Endothelial cell of umbilical vein (primary cell): ENCODE measurements at regions not wholly inside any gene's neighbourhood (a gene's known extent, or its start where the extent isn't known, plus 50 kb on each side); places are given as distances from the start of the nearest gene placed in this dataset.

Experiments used
- BruUV-seq: library from RNA; stranded (reverse); fragments of 400-500 nt; replicated peaks from 2 replicates; lab custom pipeline; 2021; lab: Mats Ljungman, UMichigan
- CTCF ChIA-PET: fragments of 300-600, 350-600 bp; sonication (Branson Sonifier 250); formaldehyde crosslinking; loops from one replicate; lab custom pipeline; 2021; ENCODE audit warnings: antibody characterized with exemption, inconsistent platforms; lab: Charles Lee
- POLR2A ChIA-PET: fragments of 300-600, 350-600 bp; sonication (Branson Sonifier 250); formaldehyde crosslinking; loops from one replicate; lab custom pipeline; 2021; ENCODE audit warnings: antibody characterized with exemption, inconsistent platforms; lab: Charles Lee
- DNase-seq: peaks from one replicate; pipeline ENCODE4 v3.0.0-alpha.2; 2011; ENCODE audit warnings: low read depth, low spot score
- FAIRE-seq: peaks from 2 replicates; lab custom pipeline; 2011; peaks lifted over from hg19 to GRCh38; lab: Jason Lieb, UNC
- H2AFZ ChIP-seq: 2 replicates; pipeline ENCODE4 v1.6.0; 2012; ENCODE audit warnings: low read depth, low read length, control low read depth, inconsistent platforms
- H3K27ac ChIP-seq: 2 replicates; pipeline ENCODE4 v1.5.1; 2011; ENCODE audit warnings: low read depth, mild to moderate bottlenecking, control low read depth, low read length, moderate library complexity; ENCODE audit not compliant: insufficient read depth
- H3K27me3 ChIP-seq, 2 experiments: 2 replicates each; pipeline versions ENCODE4 v1.6.0 to v1.6.1; 2011; ENCODE audit warnings: low read length in 2 of 2, mixed read lengths in 1 of 2; ENCODE audit not compliant: control insufficient read depth in 2 of 2, insufficient read depth in 2 of 2
- H3K36me3 ChIP-seq, 2 experiments: 2 replicates in 1 of 2; 3 replicates in 1 of 2; pipeline ENCODE4 v1.5.1; 2011; ENCODE audit warnings: low read length in 2 of 2, mild to moderate bottlenecking in 1 of 2, moderate library complexity in 1 of 2; ENCODE audit not compliant: control insufficient read depth in 2 of 2, insufficient read depth in 2 of 2; ENCODE audit errors: extremely low read depth in 1 of 2
- H3K4me1 ChIP-seq: 3 replicates; pipeline ENCODE4 v1.5.1; 2011; ENCODE audit warnings: mild to moderate bottlenecking, low read length; ENCODE audit not compliant: control insufficient read depth, insufficient read depth; ENCODE audit errors: extremely low read depth
- H3K4me2 ChIP-seq: 2 replicates; pipeline ENCODE4 v1.6.1; 2011; ENCODE audit warnings: low read length, control low read depth, mixed read lengths; ENCODE audit not compliant: insufficient read depth
- H3K4me3 ChIP-seq, 3 experiments: fragments of 200-600 bp in 1 of 3; sonication (generic), shearing (Covaris generic) in 1 of 3; replicated peaks in 1 of 3; 2 replicates each; pipeline ENCODE4 v1.5.1; 2011 to 2016; ENCODE audit warnings: control low read depth in 3 of 3, low read length in 3 of 3, mild to moderate bottlenecking in 2 of 3, inconsistent platforms in 1 of 3, low read depth in 1 of 3, moderate library complexity in 1 of 3; ENCODE audit not compliant: insufficient read depth in 1 of 3
- H3K79me2 ChIP-seq: 2 replicates; pipeline ENCODE4 v1.6.0; 2012; ENCODE audit warnings: low read length, inconsistent platforms; ENCODE audit not compliant: control insufficient read depth, insufficient read depth
- H3K9ac ChIP-seq: replicated peaks from 2 replicates; pipeline ENCODE3; 2011; ENCODE audit warnings: low read length, control low read depth; ENCODE audit not compliant: insufficient read depth; ENCODE audit errors: extremely low read depth
- H3K9me1 ChIP-seq: replicated peaks from 3 replicates; pipeline ENCODE4 v1.6.0; 2011; ENCODE audit warnings: mild to moderate bottlenecking, low read length; ENCODE audit not compliant: control insufficient read depth, insufficient read depth; ENCODE audit errors: extremely low read depth
- H3K9me3 ChIP-seq: replicated peaks from 2 replicates; pipeline ENCODE4 v1.5.1; 2012; ENCODE audit warnings: low read length, inconsistent platforms; ENCODE audit not compliant: control insufficient read depth, insufficient read depth
- H4K20me1 ChIP-seq: replicated peaks from 2 replicates; pipeline ENCODE3; 2011; ENCODE audit warnings: mild to moderate bottlenecking, low read length; ENCODE audit not compliant: control insufficient read depth, insufficient read depth; ENCODE audit errors: extremely low read depth
- EZH2 ChIP-seq: IDR thresholded peaks from 2 replicates; pipeline ENCODE4 v1.6.1; 2012; ENCODE audit warnings: borderline replicate concordance, low read depth, mild to moderate bottlenecking, moderate library complexity, low read length, inconsistent platforms; ENCODE audit not compliant: severe bottlenecking
- FOS ChIP-seq: IDR thresholded peaks from 2 replicates; pipeline ENCODE4 v1.6.1; 2011; ENCODE audit warnings: mild to moderate bottlenecking, low read length, moderate library complexity, borderline replicate concordance; ENCODE audit not compliant: insufficient read depth
- JUN ChIP-seq: IDR thresholded peaks from 2 replicates; pipeline ENCODE4 v1.6.1; 2011; ENCODE audit warnings: borderline replicate concordance, low read depth; ENCODE audit not compliant: insufficient read length, insufficient read depth
- MYC ChIP-seq: IDR thresholded peaks from one replicate; pipeline ENCODE4 v1.6.1; 2011; ENCODE audit warnings: mild to moderate bottlenecking, low read depth, low read length
- POLR2A ChIP-seq: IDR thresholded peaks from 2 replicates; pipeline ENCODE4 v1.6.1; 2012; ENCODE audit warnings: low read depth, mild to moderate bottlenecking, control low read depth, low read length
- dilution Hi-C: fragments of 300-500 bp; cut with MboI; formaldehyde crosslinking; loops from one replicate; pipeline ENCODE4 v1.15.0; 2019; ENCODE audit warnings: low sequenced_read_pairs; ENCODE audit not compliant: extremely low pct_ligation_motif_present
- intact Hi-C: fragments of 100-400 bp; cut with micrococcal nuclease; formaldehyde crosslinking; loops from one replicate; pipeline ENCODE4 v1.10.0; 2022
- TF ChIP-seq, protein P1 (sequence below), 2 donors: IDR thresholded peaks; 1 replicate in 1 of 2; 2 replicates in 1 of 2; pipeline ENCODE4 v1.5.1; 2011; ENCODE audit warnings: low read length in 2 of 2, mild to moderate bottlenecking in 2 of 2, moderate library complexity in 2 of 2, control low read depth in 1 of 2, inconsistent platforms in 1 of 2, low read depth in 1 of 2; ENCODE audit not compliant: insufficient read depth in 1 of 2; ENCODE audit errors: extremely low read depth in 1 of 2
- TF ChIP-seq, protein P2 (sequence below): IDR thresholded peaks from 2 replicates; pipeline ENCODE4 v1.6.1; 2011; ENCODE audit not compliant: insufficient read depth, insufficient read length

DNA sequence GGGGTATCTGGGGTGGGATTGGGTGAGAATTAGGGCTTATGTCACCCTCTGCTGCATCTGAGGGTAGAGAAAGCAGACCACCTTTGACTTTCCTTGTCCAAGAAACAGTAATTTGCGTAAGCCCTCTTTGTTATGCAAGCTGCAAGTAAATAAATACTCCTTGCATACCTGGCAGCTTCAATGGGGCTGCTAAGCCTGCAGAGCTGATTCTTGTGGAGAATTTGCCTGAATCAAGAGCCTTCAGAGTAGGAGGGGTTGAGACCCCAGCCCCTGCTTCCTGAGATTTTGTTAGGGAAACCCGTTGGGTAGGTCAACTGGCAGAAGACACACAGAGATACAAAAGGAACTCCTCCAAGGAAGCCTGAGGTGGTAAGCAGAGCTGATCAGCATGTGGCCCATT, 515.1 kb downstream of the DMAC1 start:
- no peak overlapping the region for H3K4me3 ChIP-seq
- no peaks in the 10 kb centered on the region for H3K36me3 ChIP-seq
- H3K79me2 ChIP-seq = no peaks in the 10 kb centered on the region
- H3K9me3 ChIP-seq = no peaks in the 10 kb centered on the region
- dilution Hi-C loops = no loop called here
- no peaks in the 10 kb centered on the region for H3K4me1 ChIP-seq
- no peak overlapping the region for H3K27ac ChIP-seq
- no TSS peak for BruUV-seq
- FAIRE-seq (no peak), DNase-seq (no peak)
- CTCF ChIA-PET = no interaction called here
- no peak overlapping the region for H2AFZ ChIP-seq
- TF ChIP-seq, protein P1, sequence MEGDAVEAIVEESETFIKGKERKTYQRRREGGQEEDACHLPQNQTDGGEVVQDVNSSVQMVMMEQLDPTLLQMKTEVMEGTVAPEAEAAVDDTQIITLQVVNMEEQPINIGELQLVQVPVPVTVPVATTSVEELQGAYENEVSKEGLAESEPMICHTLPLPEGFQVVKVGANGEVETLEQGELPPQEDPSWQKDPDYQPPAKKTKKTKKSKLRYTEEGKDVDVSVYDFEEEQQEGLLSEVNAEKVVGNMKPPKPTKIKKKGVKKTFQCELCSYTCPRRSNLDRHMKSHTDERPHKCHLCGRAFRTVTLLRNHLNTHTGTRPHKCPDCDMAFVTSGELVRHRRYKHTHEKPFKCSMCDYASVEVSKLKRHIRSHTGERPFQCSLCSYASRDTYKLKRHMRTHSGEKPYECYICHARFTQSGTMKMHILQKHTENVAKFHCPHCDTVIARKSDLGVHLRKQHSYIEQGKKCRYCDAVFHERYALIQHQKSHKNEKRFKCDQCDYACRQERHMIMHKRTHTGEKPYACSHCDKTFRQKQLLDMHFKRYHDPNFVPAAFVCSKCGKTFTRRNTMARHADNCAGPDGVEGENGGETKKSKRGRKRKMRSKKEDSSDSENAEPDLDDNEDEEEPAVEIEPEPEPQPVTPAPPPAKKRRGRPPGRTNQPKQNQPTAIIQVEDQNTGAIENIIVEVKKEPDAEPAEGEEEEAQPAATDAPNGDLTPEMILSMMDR (IDR thresholded peaks at IDR 0.05; ENCODE audit: extremely low read depth in 1 of 2, insufficient read depth in 1 of 2, low read depth in 1 of 2, low read length in 2 of 2) = no peak
- no peak for TF ChIP-seq MYC
- TF ChIP-seq, protein P2, sequence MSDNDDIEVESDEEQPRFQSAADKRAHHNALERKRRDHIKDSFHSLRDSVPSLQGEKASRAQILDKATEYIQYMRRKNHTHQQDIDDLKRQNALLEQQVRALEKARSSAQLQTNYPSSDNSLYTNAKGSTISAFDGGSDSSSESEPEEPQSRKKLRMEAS = no peak
- no peaks in the 10 kb centered on the region for H4K20me1 ChIP-seq
- H3K27me3 ChIP-seq = no peaks in the 10 kb centered on the region
- intact Hi-C loops = loop anchor here (10.0 kb wide), 1 partner anchor 60 kb away; no protein-coding TSS in a partner anchor
- H3K4me2 ChIP-seq = no peak overlapping the region
- H3K9me1 ChIP-seq = no peaks in the 10 kb centered on the region
- no peak overlapping the region for H3K9ac ChIP-seq
- POLR2A ChIA-PET = no interaction called here

- TF ChIP-seq JUN = no peak
- no peak for TF ChIP-seq POLR2A
- TF ChIP-seq FOS = no peak
- TF ChIP-seq EZH2 = no peak
- TF ChIP-seq, protein P1 (IDR thresholded peaks at IDR 0.05; ENCODE audit: extremely low read depth in 1 of 2, insufficient read depth in 1 of 2, low read depth in 1 of 2, low read length in 2 of 2) = no peak
- FAIRE-seq = no peak
- Histone ChIP-seq H4K20me1 (no peaks in the 10 kb centered on the region), H3K9ac (no peak overlapping the region), H2AFZ (no peak overlapping the region), H3K4me2 (no peak overlapping the region), H3K27me3 (no peaks in the 10 kb centered on the region), H3K9me1 (no peaks in the 10 kb centered on the region), H3K4me3 (no peak overlapping the region), H3K4me1 (no peaks in the 10 kb centered on the region), H3K27ac (no peak overlapping the region), H3K36me3 (no peaks in the 10 kb centered on the region), H3K79me2 (no peaks in the 10 kb centered on the region), H3K9me3 (no peaks in the 10 kb centered on the region)
- ChIA-PET POLR2A (no interaction called here), CTCF (no interaction called here)
- dilution Hi-C loops = no loop called here
- intact Hi-C loops = loop anchor here (10.0 kb wide), 1 partner anchor 61 kb away; no protein-coding TSS in a partner anchor
- no peak for DNase-seq
- no TSS peak for BruUV-seq
These were observed 515.5 kb downstream of the DMAC1 start for GRCh38 chr9:7284117-7284516.
